ENCODE measurements at regions not wholly inside any gene's neighbourhood (a gene's known extent, or its start where the extent isn't known, plus 50 kb on each side); places are given as distances from the start of the nearest gene placed in this dataset.
A peak's percentile ranks its signal among the peaks of the same experiment; 100 is the strongest.

GRCh38 chr6:3610921-3611320 is 140.6 kb downstream of the PXDC1 start:
- Histone ChIP-seq H3K4me3 (no peak overlapping the region), H3K27ac (no peak overlapping the region), H3K36me3 (no peaks in the 10 kb centered on the region), H3K27me3 (no peaks in the 10 kb centered on the region), H3K4me1 (no peaks in the 10 kb centered on the region), H3K9me3 (no peaks in the 10 kb centered on the region)
- DNase-seq (ENCODE audit: low spot score), result no peak
- TF ChIP-seq CTCF (IDR thresholded peaks at IDR 0.05), result no peak

- Histone ChIP-seq H3K4me3 (no peak overlapping the region), H3K27me3 (no peaks in the 10 kb centered on the region), H3K36me3 (no peaks in the 10 kb centered on the region), H3K4me1 (no peaks in the 10 kb centered on the region), H3K9me3 (no peaks in the 10 kb centered on the region), H3K27ac (no peak overlapping the region)
- no peak for DNase-seq (ENCODE audit: low spot score)
- TF ChIP-seq CTCF (IDR thresholded peaks at IDR 0.05), result no peak
Observed at GRCh38 chr6:3610206-3610605, 141.3 kb downstream of the PXDC1 start.

- DNase-seq (ENCODE audit: low spot score), result no peak
- Histone ChIP-seq H3K4me3 (no peak overlapping the region), H3K27ac (no peak overlapping the region), H3K9me3 (no peaks in the 10 kb centered on the region), H3K4me1 (no peaks in the 10 kb centered on the region), H3K36me3 (no peaks in the 10 kb centered on the region), H3K27me3 (no peaks in the 10 kb centered on the region)
- TF ChIP-seq CTCF (IDR thresholded peaks at IDR 0.05), result no peak
Observed at GRCh38 chr6:3609388-3609787, 142.1 kb downstream of the PXDC1 start.

- no peaks in the 10 kb centered on the region for H3K4me1 ChIP-seq
- no peaks in the 10 kb centered on the region for H3K36me3 ChIP-seq
- TF ChIP-seq CTCF (IDR thresholded peaks at IDR 0.05), result no peak
- no peak overlapping the region for H3K27ac ChIP-seq
- no peaks in the 10 kb centered on the region for H3K27me3 ChIP-seq
- H3K9me3 ChIP-seq, result no peaks in the 10 kb centered on the region
- DNase-seq (ENCODE audit: low spot score), result no peak
- H3K4me3 ChIP-seq, result no peak overlapping the region
Observed at GRCh38 chr6:3608159-3608558, 143.4 kb downstream of the PXDC1 start.

- no peak for TF ChIP-seq CTCF (IDR thresholded peaks at IDR 0.05)
- Histone ChIP-seq H3K27me3 (no peaks in the 10 kb centered on the region), H3K9me3 (peaks cover 0 to 1% of the 10 kb centered on the region in 2 donors), H3K4me3 (no peak overlapping the region), H3K4me1 (no peaks in the 10 kb centered on the region), H3K27ac (no peak overlapping the region), H3K36me3 (no peaks in the 10 kb centered on the region)
- DNase-seq (ENCODE audit: low spot score), result peak; percentile 50
Observed at GRCh38 chr6:3607599-3607998, 143.9 kb downstream of the PXDC1 start.

GRCh38 chr6:3607171-3607570 is 144.3 kb downstream of the PXDC1 start:
- Histone ChIP-seq H3K36me3 (no peaks in the 10 kb centered on the region), H3K4me3 (no peak overlapping the region), H3K4me1 (no peaks in the 10 kb centered on the region), H3K9me3 (peaks cover 0 to 5% of the 10 kb centered on the region in 2 donors), H3K27me3 (no peaks in the 10 kb centered on the region), H3K27ac (no peak overlapping the region)
- no peak for TF ChIP-seq CTCF (IDR thresholded peaks at IDR 0.05)
- DNase-seq (ENCODE audit: low spot score), result no peak

Data from right atrium auricular region (tissue), 2 donors.